NCI-H2171 treated with DMSO at 0.1 percent for 48 hours (cell line): ENCODE measurements at regions not wholly inside any gene's neighbourhood (a gene's known extent, or its start where the extent isn't known, plus 50 kb on each side); places are given as distances from the start of the nearest gene placed in this dataset.
"Not testable (repeated sequence)": the region's sequence is repeated elsewhere in the genome, so short reads cannot be mapped to it uniquely, and the experiment has no call there.

Experiments
- DNase-seq: peaks from one replicate; lab custom pipeline; 2025; lab: John Stamatoyannopoulos, UW

GRCh38 chr2:113341191-113341869 lies 62.6 kb upstream of the PAX8 start:
- DNase-seq: no peak

GRCh38 chr2:113337809-113338208 lies 59.1 kb upstream of the PAX8 start:
- DNase-seq: no peak

GRCh38 chr2:113336040-113336439 lies 57.3 kb upstream of the PAX8 start:
- peak; percentile 90 for DNase-seq

- no peak for DNase-seq
Observed at GRCh38 chr2:113334147-113334546, 55.4 kb upstream of the PAX8 start.

- DNase-seq: not testable (repeated sequence)
Observed at GRCh38 chr2:113333735-113334134, 55.0 kb upstream of the PAX8 start.

- DNase-seq: not testable (repeated sequence)
Observed at GRCh38 chr2:113330060-113330767, 51.5 kb upstream of the PAX8 start.

- DNase-seq: not testable (repeated sequence)
Observed at GRCh38 chr2:113328973-113329372, 50.3 kb upstream of the PAX8 start.

- DNase-seq: not testable (repeated sequence)
Observed at GRCh38 chr2:113328572-113328971, 49.9 kb upstream of the PAX8 start.
